ENCODE measurements at regions not wholly inside any gene's neighbourhood (a gene's known extent, or its start where the extent isn't known, plus 50 kb on each side); places are given as distances from the start of the nearest gene placed in this dataset.
"Not testable (repeated sequence)": the region's sequence is repeated elsewhere in the genome, so short reads cannot be mapped to it uniquely, and the experiment has no call there.

GRCh38 chr4:53705972-53706371, 114.7 kb upstream of the LNX1 start:
- no peak for TF ChIP-seq CTCF (IDR thresholded peaks at IDR 0.05)
- Mint-ChIP-seq H3K36me3 (ENCODE audit: unreplicated experiment) (no peaks in the 10 kb centered on the region), H3K27me3 (ENCODE audit: unreplicated experiment) (no peaks in the 10 kb centered on the region), H3K9me3 (ENCODE audit: unreplicated experiment) (no peaks in the 10 kb centered on the region), H3K4me1 (ENCODE audit: unreplicated experiment) (peaks cover 58% of the 10 kb centered on the region), H3K27ac (ENCODE audit: unreplicated experiment) (no peak overlapping the region), H3K4me3 (ENCODE audit: unreplicated experiment) (no peak overlapping the region)
- DNase-seq (ENCODE audit: extremely low spot score, unreplicated experiment), result no peak

- DNase-seq (ENCODE audit: extremely low spot score, unreplicated experiment), result no peak
- H3K27ac Mint-ChIP-seq (ENCODE audit: unreplicated experiment), result no peak overlapping the region
- no peak for TF ChIP-seq CTCF (IDR thresholded peaks at IDR 0.05)
- H3K4me3 Mint-ChIP-seq (ENCODE audit: unreplicated experiment), result no peak overlapping the region
- H3K27me3 Mint-ChIP-seq (ENCODE audit: unreplicated experiment), result no peaks in the 10 kb centered on the region
- H3K4me1 Mint-ChIP-seq (ENCODE audit: unreplicated experiment), result peaks cover 58% of the 10 kb centered on the region
- H3K36me3 Mint-ChIP-seq (ENCODE audit: unreplicated experiment), result no peaks in the 10 kb centered on the region
- no peaks in the 10 kb centered on the region for H3K9me3 Mint-ChIP-seq (ENCODE audit: unreplicated experiment)
These were observed 114.0 kb upstream of the LNX1 start for GRCh38 chr4:53705151-53705764.

- H3K9me3 Mint-ChIP-seq (ENCODE audit: unreplicated experiment), result no peaks in the 10 kb centered on the region
- H3K27ac Mint-ChIP-seq (ENCODE audit: unreplicated experiment), result no peak overlapping the region
- H3K36me3 Mint-ChIP-seq (ENCODE audit: unreplicated experiment), result no peaks in the 10 kb centered on the region
- no peak overlapping the region for H3K4me3 Mint-ChIP-seq (ENCODE audit: unreplicated experiment)
- peaks cover 54% of the 10 kb centered on the region for H3K4me1 Mint-ChIP-seq (ENCODE audit: unreplicated experiment)
- no peak for TF ChIP-seq CTCF (IDR thresholded peaks at IDR 0.05)
- H3K27me3 Mint-ChIP-seq (ENCODE audit: unreplicated experiment), result no peaks in the 10 kb centered on the region
- no peak for DNase-seq (ENCODE audit: extremely low spot score, unreplicated experiment)
These were observed 113.0 kb upstream of the LNX1 start for GRCh38 chr4:53704329-53704728.

GRCh38 chr4:53703267-53703655, 112.0 kb upstream of the LNX1 start:
- peaks cover 47% of the 10 kb centered on the region for H3K4me1 Mint-ChIP-seq (ENCODE audit: unreplicated experiment)
- H3K36me3 Mint-ChIP-seq (ENCODE audit: unreplicated experiment), result no peaks in the 10 kb centered on the region
- peak overlapping the region; percentile 65 for H3K4me3 Mint-ChIP-seq (ENCODE audit: unreplicated experiment)
- no peaks in the 10 kb centered on the region for H3K9me3 Mint-ChIP-seq (ENCODE audit: unreplicated experiment)
- no peak for DNase-seq (ENCODE audit: extremely low spot score, unreplicated experiment)
- TF ChIP-seq CTCF (IDR thresholded peaks at IDR 0.05), result no peak
- peak overlapping the region; percentile 91 for H3K27ac Mint-ChIP-seq (ENCODE audit: unreplicated experiment)
- H3K27me3 Mint-ChIP-seq (ENCODE audit: unreplicated experiment), result no peaks in the 10 kb centered on the region

- Mint-ChIP-seq H3K27me3 (ENCODE audit: unreplicated experiment) (no peaks in the 10 kb centered on the region), H3K9me3 (ENCODE audit: unreplicated experiment) (no peaks in the 10 kb centered on the region), H3K27ac (ENCODE audit: unreplicated experiment) (peak overlapping the region; percentile 91), H3K4me1 (ENCODE audit: unreplicated experiment) (peaks cover 43% of the 10 kb centered on the region), H3K4me3 (ENCODE audit: unreplicated experiment) (peak overlapping the region; percentile 65), H3K36me3 (ENCODE audit: unreplicated experiment) (no peaks in the 10 kb centered on the region)
- DNase-seq (ENCODE audit: extremely low spot score, unreplicated experiment), result peak; percentile 93
- peak; percentile 47 for TF ChIP-seq CTCF (IDR thresholded peaks at IDR 0.05)
These were observed 111.3 kb upstream of the LNX1 start for GRCh38 chr4:53702334-53703266.

GRCh38 chr4:53701260-53701659, 110.0 kb upstream of the LNX1 start:
- H3K9me3 Mint-ChIP-seq (ENCODE audit: unreplicated experiment); H3K27me3 Mint-ChIP-seq (ENCODE audit: unreplicated experiment); DNase-seq (ENCODE audit: extremely low spot score, unreplicated experiment); H3K27ac Mint-ChIP-seq (ENCODE audit: unreplicated experiment); H3K4me3 Mint-ChIP-seq (ENCODE audit: unreplicated experiment); H3K36me3 Mint-ChIP-seq (ENCODE audit: unreplicated experiment): not testable (repeated sequence)
- peaks cover 37% of the 10 kb centered on the region for H3K4me1 Mint-ChIP-seq (ENCODE audit: unreplicated experiment)

- not testable (repeated sequence) for H3K27me3 Mint-ChIP-seq (ENCODE audit: unreplicated experiment); H3K4me3 Mint-ChIP-seq (ENCODE audit: unreplicated experiment); H3K27ac Mint-ChIP-seq (ENCODE audit: unreplicated experiment); H3K9me3 Mint-ChIP-seq (ENCODE audit: unreplicated experiment); DNase-seq (ENCODE audit: extremely low spot score, unreplicated experiment); H3K36me3 Mint-ChIP-seq (ENCODE audit: unreplicated experiment)
- peaks cover 22% of the 10 kb centered on the region for H3K4me1 Mint-ChIP-seq (ENCODE audit: unreplicated experiment)
These were observed 108.0 kb upstream of the LNX1 start for GRCh38 chr4:53699310-53699709.
